ENCODE measurements at regions not wholly inside any gene's neighbourhood (a gene's known extent, or its start where the extent isn't known, plus 50 kb on each side); places are given as distances from the start of the nearest gene placed in this dataset.

- TF ChIP-seq, protein P1, sequence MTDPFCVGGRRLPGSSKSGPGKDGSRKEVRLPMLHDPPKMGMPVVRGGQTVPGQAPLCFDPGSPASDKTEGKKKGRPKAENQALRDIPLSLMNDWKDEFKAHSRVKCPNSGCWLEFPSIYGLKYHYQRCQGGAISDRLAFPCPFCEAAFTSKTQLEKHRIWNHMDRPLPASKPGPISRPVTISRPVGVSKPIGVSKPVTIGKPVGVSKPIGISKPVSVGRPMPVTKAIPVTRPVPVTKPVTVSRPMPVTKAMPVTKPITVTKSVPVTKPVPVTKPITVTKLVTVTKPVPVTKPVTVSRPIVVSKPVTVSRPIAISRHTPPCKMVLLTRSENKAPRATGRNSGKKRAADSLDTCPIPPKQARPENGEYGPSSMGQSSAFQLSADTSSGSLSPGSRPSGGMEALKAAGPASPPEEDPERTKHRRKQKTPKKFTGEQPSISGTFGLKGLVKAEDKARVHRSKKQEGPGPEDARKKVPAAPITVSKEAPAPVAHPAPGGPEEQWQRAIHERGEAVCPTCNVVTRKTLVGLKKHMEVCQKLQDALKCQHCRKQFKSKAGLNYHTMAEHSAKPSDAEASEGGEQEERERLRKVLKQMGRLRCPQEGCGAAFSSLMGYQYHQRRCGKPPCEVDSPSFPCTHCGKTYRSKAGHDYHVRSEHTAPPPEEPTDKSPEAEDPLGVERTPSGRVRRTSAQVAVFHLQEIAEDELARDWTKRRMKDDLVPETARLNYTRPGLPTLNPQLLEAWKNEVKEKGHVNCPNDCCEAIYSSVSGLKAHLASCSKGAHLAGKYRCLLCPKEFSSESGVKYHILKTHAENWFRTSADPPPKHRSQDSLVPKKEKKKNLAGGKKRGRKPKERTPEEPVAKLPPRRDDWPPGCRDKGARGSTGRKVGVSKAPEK (CRISPR knock-in tag; IDR thresholded peaks at IDR 0.05; ENCODE audit: borderline replicate concordance), result no peak
- TF ChIP-seq ERF (CRISPR knock-in tag; IDR thresholded peaks at IDR 0.05) (peak; percentile 60; the same call in 1 of the 2 replicates), ZNF614 (CRISPR knock-in tag; IDR thresholded peaks at IDR 0.05; ENCODE audit: borderline replicate concordance) (0 out of 2 replicates have a peak, but pooled peaks have one; percentile 30), ZNF143 (CRISPR knock-in tag; IDR thresholded peaks at IDR 0.05) (no peak), ISL2 (CRISPR knock-in tag; IDR thresholded peaks at IDR 0.05) (0 out of 2 replicates have a peak, but pooled peaks have one; percentile 76), CREM (IDR thresholded peaks at IDR 0.05) (peak; percentile 35; the same call in 1 of the 2 replicates), CREM (CRISPR knock-in tag; IDR thresholded peaks at IDR 0.05) (no peak), ZNF792 (CRISPR knock-in tag; IDR thresholded peaks at IDR 0.05) (0 out of 2 replicates have a peak, but pooled peaks have one; percentile 42), BCL6 (CRISPR knock-in tag; IDR thresholded peaks at IDR 0.05) (peak; percentile 51), ZMYM4 (CRISPR knock-in tag; IDR thresholded peaks at IDR 0.05) (0 out of 2 replicates have a peak, but pooled peaks have one; percentile 12), ZNF619 (CRISPR knock-in tag; IDR thresholded peaks at IDR 0.05) (no peak), ZNF569 (CRISPR knock-in tag; IDR thresholded peaks at IDR 0.05; ENCODE audit: borderline replicate concordance) (no peak), MAZ (IDR thresholded peaks at IDR 0.05; ENCODE audit: borderline replicate concordance, low read depth, low read length) (no peak), MAZ (CRISPR knock-in tag; IDR thresholded peaks at IDR 0.05; ENCODE audit: low read depth) (no peak), SOX13 (IDR thresholded peaks at IDR 0.05) (0 out of 2 replicates have a peak, but pooled peaks have one; percentile 33), SOX13 (CRISPR knock-in tag; conservative IDR thresholded peaks at IDR 0.05 in 1 of 2, IDR thresholded peaks at IDR 0.05 in 1 of 2) (peak in 1 of 2 experiments; percentile 77; a peak in 2 of 4 replicates), HNF4A (CRISPR knock-in tag; IDR thresholded peaks at IDR 0.05) (peak; percentile 30; the same call in 1 of the 2 replicates), ZBTB7B (CRISPR knock-in tag; IDR thresholded peaks at IDR 0.05) (0 out of 2 replicates have a peak, but pooled peaks have one; percentile 49), NCOA2 (CRISPR knock-in tag; IDR thresholded peaks at IDR 0.05) (peak; percentile 61), LRRFIP1 (CRISPR knock-in tag; conservative IDR thresholded peaks at IDR 0.05) (no peak), TBX2 (CRISPR knock-in tag; IDR thresholded peaks at IDR 0.05; ENCODE audit: borderline replicate concordance) (peak; percentile 99), FOXA3 (CRISPR knock-in tag; IDR thresholded peaks at IDR 0.05) (peak; percentile 88), PHF21A (CRISPR knock-in tag; IDR thresholded peaks at IDR 0.05) (peak; percentile 66), SP5 (CRISPR knock-in tag; IDR thresholded peaks at IDR 0.05; ENCODE audit: borderline replicate concordance, low read depth) (0 out of 2 replicates have a peak, but pooled peaks have one; percentile 45), FOSL2 (CRISPR knock-in tag; IDR thresholded peaks at IDR 0.05) (peak; percentile 29; the same call in 1 of the 2 replicates), NFIB (CRISPR knock-in tag; IDR thresholded peaks at IDR 0.05; ENCODE audit: borderline replicate concordance) (no peak)
Observed at GRCh38 chr20:20971810-20972209, 134.3 kb downstream of the LINC00237 start (continued).
